ENCODE measurements at regions not wholly inside any gene's neighbourhood (a gene's known extent, or its start where the extent isn't known, plus 50 kb on each side); places are given as distances from the start of the nearest gene placed in this dataset.

DNA sequence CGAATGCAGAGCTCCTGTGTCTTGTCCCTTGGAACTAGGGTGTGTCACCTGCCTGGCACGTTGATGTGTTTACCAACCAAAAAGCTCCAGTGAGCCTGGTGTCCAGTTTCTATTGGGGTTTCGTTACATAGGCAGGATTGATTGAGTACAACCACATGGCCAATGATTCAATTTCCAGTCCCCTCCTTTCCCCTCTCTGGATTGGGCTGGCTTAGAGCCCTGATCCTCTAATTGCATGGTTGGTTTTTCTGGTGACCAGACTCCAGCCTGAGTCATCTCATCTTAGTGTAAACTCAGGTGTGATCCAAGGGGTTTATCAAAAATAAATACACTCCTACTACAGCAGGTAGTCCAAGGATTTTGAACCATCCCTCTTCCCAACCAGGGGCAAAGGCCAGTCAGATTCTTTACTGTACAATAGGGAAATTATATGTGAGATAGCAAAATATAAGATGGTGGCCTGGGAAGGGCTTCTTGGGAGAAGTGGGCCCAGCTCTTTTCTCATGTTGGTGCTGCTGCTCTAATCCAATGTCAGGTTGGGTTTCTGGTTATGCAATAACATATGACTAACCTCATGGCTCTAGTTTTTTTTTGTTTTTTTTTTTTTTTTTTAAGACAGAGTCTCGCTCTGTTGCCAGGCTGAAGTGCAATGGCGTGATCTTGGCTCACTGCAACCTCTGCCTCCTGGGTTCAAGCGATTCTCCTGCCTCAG is 64.7 kb upstream of the MGAT5 start:
- DNase-seq = no peak

DNA sequence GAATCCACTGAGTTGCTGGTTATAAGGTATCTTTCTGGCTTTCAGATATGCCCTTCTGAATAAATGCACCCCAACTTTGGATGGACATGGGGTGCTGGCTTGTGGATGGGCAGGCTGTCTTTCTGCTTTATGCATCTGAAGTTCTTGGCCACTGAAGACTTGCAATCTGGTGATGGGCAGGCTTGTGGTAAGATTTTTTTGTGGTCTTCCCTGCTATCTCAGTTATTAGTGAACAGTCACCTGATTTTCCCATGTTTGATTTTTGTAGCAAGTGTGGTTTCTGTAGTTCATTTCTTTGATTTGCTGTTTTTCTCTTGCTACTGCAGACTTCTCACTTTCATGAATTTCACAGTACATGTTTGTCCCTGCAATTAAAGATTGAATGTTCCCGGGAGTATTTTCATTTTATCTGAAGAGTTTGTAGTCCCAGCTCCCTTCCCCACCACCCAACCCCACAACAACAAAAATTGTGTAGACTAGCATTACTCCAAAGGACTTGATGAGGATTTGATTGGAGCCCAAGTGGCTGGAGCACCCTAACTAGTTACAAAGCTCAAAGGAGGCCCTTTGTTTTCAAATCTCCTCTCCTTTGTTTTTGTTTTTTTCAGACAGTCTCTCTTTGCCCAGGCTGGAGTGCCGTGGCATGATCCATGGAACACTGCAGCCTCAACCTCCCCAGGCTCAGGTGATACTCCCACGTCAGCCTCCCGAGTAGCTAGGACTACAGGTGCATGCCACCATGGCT is 63.6 kb upstream of the MGAT5 start:
- DNase-seq = no peak

DNA sequence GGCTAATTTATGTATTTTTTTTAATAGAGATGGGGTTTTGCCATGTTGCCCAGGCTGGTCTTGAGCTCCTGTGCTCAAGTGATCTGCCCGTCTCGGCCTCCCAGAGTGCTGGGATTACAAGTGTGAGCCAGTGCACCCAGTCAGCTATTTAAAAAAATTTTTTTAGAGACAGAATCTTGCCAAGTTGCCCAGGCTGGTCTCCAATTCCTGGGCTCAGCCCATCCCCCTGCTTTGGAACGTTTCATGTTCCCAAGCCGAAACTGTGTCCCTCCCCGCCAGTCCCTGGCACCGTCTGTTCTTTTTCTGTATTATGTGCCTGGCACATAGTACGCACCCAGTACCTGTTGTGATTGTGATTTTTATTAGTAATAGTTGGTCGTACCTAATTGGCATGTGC is 63.1 kb upstream of the MGAT5 start:
- DNase-seq = no peak

DNA sequence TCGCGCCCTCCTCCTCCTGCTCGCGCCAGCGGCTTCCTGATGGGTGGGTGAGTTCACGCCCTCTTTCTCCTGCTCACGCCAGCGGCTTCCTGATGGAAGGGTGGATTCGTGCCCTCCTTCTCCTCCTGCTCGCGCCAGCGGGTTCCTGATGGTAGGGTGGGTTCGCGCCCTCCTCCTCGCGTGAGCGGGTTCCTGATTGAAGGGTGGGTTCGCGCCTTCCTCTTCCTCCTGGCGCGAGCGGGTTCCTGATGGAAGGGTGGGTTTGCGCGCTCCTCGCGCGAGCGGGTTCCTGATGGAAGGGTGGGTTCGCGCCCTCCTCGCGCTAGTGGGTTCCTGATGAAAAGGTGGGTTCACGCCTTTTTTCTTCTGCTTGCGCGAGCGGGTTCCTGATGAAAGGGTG is 62.0 kb upstream of the MGAT5 start:
- no peak for DNase-seq

DNA sequence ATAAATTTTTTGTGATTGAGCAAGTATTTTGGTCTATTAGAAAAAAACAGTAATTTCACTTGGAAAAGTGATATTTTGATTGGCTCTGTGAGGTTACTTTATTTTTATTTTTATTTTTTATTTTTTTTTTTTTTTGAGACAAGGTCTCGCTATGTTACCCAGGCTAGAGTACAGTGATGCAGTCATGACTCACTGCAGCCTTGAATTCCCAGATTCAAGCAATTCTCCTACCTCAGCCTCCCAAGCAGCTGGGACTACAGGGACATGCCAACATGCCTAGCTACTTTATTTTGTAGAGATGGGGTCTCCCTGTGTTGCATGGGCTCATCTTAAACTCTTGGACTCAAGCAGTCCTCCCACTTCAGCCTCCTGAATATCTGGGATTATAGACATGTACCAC is 60.9 kb upstream of the MGAT5 start:
- DNase-seq = no peak

DNA sequence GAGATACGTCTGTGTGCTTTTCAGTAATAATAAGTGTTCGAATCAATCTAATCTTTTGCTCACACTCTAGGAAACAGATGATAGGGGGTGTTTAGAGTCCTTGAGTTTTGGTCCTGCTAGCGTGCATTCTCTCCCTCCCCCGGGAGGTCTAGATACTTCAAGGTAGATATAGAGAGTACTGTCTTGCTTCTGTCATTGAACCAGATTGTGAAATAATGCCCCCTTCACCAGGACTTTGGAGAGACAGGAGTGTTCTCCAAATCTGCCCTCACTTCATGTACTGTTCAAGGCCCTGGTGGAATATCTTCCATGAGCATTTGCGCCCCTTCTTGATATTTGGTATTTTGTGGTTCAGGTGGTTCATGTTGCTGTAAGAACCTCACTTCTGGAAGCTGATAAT is 59.4 kb upstream of the MGAT5 start:
- DNase-seq = no peak

DNA sequence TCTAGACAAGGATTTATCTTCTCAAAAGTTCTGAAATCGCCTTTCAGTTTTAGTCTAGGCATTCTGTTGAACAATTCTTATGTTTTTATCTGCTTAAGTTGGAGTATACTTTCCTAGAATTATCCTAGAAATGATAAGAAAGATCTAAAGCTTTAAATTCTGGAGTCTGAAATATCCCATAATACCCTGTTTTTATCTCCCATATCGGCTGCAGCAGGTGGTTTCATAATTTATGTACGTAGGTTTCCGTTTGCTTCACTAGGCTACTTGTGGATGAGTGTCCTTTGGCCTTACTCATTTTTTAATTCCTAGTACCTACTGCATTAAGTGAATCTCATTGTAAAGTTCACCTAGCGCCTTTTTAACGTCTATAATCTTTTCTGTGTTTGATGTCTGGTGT is 58.5 kb upstream of the MGAT5 start:
- no peak for DNase-seq

DNA sequence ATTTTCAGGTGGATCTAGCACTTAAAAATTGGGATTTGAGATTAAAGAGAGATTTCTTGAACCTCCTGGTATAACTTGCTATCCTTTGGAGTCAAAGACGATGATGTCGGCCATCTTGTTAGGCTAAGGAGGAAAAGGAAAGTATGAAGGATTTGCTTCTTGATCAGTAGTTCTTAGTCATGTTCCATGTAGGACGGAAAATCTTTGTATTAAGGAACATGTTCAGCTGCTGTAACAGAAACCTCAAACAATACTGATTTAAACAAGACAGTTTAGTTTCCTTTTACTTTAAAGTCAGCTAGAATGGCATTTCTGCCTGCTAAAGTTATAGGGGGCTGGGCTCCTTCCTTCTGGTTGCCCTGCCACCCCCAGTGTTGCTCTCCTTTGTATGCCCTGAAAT is 56.4 kb upstream of the MGAT5 start:
- no peak for DNase-seq

DNA sequence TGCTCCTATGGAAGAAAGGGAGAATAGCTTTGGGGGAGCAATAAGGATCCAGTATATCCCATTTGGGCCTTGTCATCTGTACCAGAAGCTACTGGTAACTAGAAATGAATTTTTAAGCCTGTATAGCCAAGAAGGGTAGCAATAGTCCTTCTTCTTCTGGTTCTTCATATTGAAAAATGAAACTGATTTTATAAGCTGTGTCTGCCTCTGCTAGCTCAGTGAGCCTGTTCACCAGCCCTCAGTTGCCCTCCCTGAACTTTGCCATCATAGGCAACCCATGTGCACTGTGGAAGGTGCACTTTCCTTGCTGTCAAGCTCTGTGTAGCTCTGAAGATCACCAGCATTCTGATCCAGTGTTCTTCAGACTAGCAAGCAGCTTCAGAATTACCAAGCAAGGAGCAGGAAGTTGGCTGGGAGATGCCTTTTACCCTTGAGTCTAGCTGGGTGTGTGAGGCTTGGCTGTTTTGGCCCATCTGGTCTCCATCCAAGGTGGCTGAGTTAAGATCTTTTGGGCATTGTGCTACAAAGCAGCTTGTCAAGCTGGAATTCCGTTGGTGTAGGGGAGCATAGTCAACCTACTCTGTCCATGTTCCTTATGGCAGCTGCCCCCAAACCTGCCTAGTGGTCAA is 55.8 kb upstream of the MGAT5 start:
- no peak for DNase-seq

DNA sequence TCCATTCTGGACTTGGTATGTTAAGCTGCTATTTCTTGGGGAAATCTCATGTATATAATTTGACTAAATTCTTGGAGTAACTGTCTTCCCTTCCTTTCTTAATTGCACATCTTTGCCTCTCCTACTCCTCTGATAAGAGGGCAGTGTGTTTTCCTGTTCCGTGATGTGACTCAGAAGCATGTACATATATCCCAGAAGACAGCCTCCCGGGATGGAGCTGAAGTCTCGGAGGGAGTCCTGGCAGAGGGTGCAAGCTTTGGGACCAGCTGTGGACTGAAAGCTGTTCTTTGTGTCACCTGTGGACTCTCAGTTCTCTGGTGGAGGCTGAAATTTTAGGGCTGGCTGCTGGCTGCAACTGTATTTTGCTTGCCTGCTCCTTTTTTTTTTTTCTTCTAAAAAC is 54.7 kb upstream of the MGAT5 start:
- no peak for DNase-seq

DNA sequence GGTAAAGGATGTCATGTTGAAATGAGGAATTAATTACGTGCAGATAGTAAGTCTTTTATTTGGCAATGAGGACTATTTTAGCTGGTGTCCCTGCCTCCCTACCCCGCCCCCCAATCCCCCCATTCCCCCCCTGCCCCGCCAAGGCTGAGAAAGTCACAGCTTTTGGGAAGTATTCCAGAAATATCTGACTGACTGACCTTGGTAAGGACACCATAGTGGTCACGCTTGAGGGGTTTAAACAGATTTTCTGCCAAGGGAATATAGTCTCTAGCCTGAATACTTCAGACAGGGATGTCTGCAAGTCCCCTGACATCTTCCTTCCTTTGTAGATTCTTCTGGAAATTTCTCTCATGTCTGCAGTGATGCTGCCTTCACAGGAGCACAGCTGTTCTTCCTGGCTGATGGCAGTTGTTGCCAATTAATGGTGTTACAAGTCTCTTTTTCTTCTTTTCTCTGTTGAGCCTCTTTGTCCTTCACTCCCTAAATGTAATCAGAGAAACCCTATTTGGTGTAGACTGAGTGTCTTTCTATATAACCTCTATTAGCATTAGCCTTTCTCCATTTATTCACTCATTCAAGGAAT is 53.7 kb upstream of the MGAT5 start:
- no peak for DNase-seq

DNA sequence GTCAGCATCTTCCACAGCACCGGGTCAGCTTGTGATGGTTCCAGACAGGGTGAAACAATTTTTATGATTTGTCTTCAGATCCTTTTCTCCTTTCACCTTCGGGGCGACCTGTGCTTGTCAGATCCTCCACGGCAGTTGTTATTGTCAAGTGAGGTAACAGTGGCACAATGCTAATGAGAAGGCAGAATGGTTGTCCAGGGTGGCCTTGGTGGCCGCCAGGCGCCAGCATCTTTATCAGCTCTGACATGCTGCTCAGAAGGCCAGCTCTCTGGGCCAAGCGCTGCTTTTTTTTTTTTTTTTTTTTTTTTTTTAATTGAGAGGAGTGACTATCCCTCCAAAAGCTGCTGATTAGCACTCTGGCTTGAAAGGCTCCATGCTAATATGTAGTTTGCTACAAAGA is 52.3 kb upstream of the MGAT5 start:
- no peak for DNase-seq

DNA sequence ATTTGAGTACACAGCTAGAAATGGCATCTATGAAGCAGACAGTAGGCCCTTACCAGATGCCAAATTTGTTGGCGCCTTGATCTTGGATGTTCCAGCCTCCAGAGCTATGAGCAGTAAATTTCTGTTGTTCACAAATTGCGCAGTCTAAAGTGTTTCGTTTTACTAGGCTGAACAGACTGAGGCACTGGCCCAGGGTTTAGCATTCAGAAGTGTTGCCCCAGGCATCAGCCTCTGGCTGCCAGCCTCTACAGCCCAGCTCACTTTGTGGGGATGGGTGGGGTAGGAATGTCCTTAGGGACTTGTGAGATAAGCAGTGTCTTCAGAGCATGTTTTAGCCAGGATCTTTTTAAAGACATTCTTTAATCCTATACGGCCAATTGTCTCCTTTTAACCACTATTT is 51.5 kb upstream of the MGAT5 start:
- no peak for DNase-seq

DNA sequence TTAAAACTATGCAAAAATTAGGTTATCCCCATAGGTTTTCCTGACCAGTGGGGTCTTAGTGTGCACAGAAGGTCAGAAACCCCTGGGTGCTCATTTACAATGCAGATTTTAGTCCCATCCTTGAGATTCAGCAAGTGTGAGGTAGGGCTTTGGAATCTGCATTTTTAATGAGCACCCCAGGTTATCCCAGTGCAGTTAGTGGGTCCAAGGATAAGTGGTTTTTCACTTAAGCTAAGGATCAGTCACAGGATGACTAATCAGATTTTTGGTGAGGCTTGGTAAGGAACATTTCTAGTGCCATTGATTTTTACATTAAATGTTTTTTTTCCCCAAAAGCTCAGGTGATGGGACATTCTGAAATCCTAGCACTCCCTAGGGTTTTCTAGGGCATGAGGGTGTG is 50.7 kb upstream of the MGAT5 start:
- DNase-seq = no peak
